HL-60 (cell line): ENCODE measurements at regions not wholly inside any gene's neighbourhood (a gene's known extent, or its start where the extent isn't known, plus 50 kb on each side); places are given as distances from the start of the nearest gene placed in this dataset.

Experiments
- CTCF ChIP-seq: IDR thresholded peaks from one replicate; pipeline ENCODE4 v1.5.1; 2011; ENCODE audit warnings: low read length, control low read depth, inconsistent platforms; ENCODE audit not compliant: insufficient read depth
- GABPA ChIP-seq: IDR thresholded peaks from 2 replicates; pipeline ENCODE4 v1.6.1; 2012; ENCODE audit warnings: low read depth
- POLR2AphosphoS5 ChIP-seq: IDR thresholded peaks from 2 replicates; pipeline ENCODE4 v1.6.1; 2012; ENCODE audit warnings: low read depth

GRCh38 chr6:164838068-164838615, 471.3 kb downstream of the C6orf118 start:
- TF ChIP-seq CTCF, result no peak
- TF ChIP-seq GABPA, result no peak
- TF ChIP-seq POLR2AphosphoS5, result no peak
